Gastrocnemius medialis (tissue), 4 donors: ENCODE measurements at regions not wholly inside any gene's neighbourhood (a gene's known extent, or its start where the extent isn't known, plus 50 kb on each side); places are given as distances from the start of the nearest gene placed in this dataset.

Source experiments
- ATAC-seq, 2 donors: fragments of 150-250 bp; one replicate each; pipeline ENCODE4 v1.9.1; 2016
- DNase-seq, 2 donors: peaks; one replicate each; pipeline ENCODE4 v3.0.0-alpha.2; 2019
- H3K27ac ChIP-seq, 4 donors: fragments of 200-600 bp; sonication (generic); 1 replicate in 1 of 4; 2 replicates in 3 of 4; pipeline ENCODE4 v1.5.1; 2016 to 2018; ENCODE audit warnings: mild to moderate bottlenecking in 2 of 4, moderate library complexity in 1 of 4
- H3K27me3 ChIP-seq, 3 donors: fragments of 200-600 bp; sonication (generic) in 2 of 3; 1 replicate in 1 of 3; 2 replicates in 2 of 3; pipeline versions ENCODE4 v1.5.1 to v1.6.0; 2016 to 2019; ENCODE audit warnings: mild to moderate bottlenecking in 1 of 3, moderate library complexity in 1 of 3
- H3K36me3 ChIP-seq, 2 donors: fragments of 200-600 bp; sonication (generic) in 1 of 2; one replicate each; pipeline ENCODE4 v1.5.1; 2017 to 2018
- H3K4me1 ChIP-seq, 2 donors: fragments of 200-600 bp; sonication (generic) in 1 of 2; one replicate each; pipeline ENCODE4 v1.5.1; 2016 to 2017; ENCODE audit warnings: mild to moderate bottlenecking in 2 of 2
- H3K4me3 ChIP-seq, 4 donors: fragments of 200-600 bp; sonication (generic) in 3 of 4; 1 replicate in 1 of 4; 2 replicates in 3 of 4; pipeline ENCODE4 v1.5.1; 2016 to 2019; ENCODE audit warnings: mild to moderate bottlenecking in 2 of 4
- H3K9me3 ChIP-seq, 3 donors: fragments of 200-600 bp; sonication (generic) in 2 of 3; 1 replicate in 1 of 3; 2 replicates in 2 of 3; pipeline ENCODE4 v1.5.1; 2016 to 2019
- POLR2A ChIP-seq, 2 donors: fragments of 450-650 bp; IDR thresholded peaks; one replicate each; pipeline ENCODE4 v1.6.1; 2017; ENCODE audit warnings: antibody characterized with exemption in 2 of 2, mild to moderate bottlenecking in 2 of 2, moderate library complexity in 2 of 2
- in situ Hi-C, 4 donors: fragments of 200-750 bp; cut with MboI; loops; one replicate each; pipeline versions ENCODE4 v1.15.0 to v1.8.0; 2017; ENCODE audit warnings: low sequenced_read_pairs in 4 of 4
- intact Hi-C: fragments of 100-400 bp; cut with DNase I; formaldehyde crosslinking; loops from one replicate; pipeline ENCODE4 v1.15.1; 2023; ENCODE audit warnings: low total_unique reads
- TF ChIP-seq, protein P1 (sequence below), 5 experiments: fragments of 450-650 bp in 3 of 5; fragments of 200-600 bp in 2 of 5; sonication (generic) in 2 of 5; IDR thresholded peaks in 4 of 5; conservative IDR thresholded peaks in 1 of 5; 1 replicate in 4 of 5; 2 replicates in 1 of 5; pipeline ENCODE4 v1.5.1; 2016 to 2019; ENCODE audit warnings: antibody characterized with exemption in 5 of 5, mild to moderate bottlenecking in 3 of 5, moderate library complexity in 3 of 5

GRCh38 chr22:47778160-47778658, 1015.8 kb downstream of the TBC1D22A start:
- Histone ChIP-seq H3K27me3 (no peaks in the 10 kb centered on the region), H3K27ac (no peak overlapping the region), H3K4me3 (no peak overlapping the region), H3K4me1 (no peaks in the 10 kb centered on the region), H3K36me3 (no peaks in the 10 kb centered on the region), H3K9me3 (no peaks in the 10 kb centered on the region)
- no peak for ATAC-seq
- DNase-seq, result no peak
- in situ Hi-C loops (no loop called here), intact Hi-C loops (no loop called here)
- TF ChIP-seq, protein P1, sequence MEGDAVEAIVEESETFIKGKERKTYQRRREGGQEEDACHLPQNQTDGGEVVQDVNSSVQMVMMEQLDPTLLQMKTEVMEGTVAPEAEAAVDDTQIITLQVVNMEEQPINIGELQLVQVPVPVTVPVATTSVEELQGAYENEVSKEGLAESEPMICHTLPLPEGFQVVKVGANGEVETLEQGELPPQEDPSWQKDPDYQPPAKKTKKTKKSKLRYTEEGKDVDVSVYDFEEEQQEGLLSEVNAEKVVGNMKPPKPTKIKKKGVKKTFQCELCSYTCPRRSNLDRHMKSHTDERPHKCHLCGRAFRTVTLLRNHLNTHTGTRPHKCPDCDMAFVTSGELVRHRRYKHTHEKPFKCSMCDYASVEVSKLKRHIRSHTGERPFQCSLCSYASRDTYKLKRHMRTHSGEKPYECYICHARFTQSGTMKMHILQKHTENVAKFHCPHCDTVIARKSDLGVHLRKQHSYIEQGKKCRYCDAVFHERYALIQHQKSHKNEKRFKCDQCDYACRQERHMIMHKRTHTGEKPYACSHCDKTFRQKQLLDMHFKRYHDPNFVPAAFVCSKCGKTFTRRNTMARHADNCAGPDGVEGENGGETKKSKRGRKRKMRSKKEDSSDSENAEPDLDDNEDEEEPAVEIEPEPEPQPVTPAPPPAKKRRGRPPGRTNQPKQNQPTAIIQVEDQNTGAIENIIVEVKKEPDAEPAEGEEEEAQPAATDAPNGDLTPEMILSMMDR (IDR thresholded peaks at IDR 0.05 in 4 of 5, conservative IDR thresholded peaks at IDR 0.05 in 1 of 5), result no peak
- TF ChIP-seq POLR2A (IDR thresholded peaks at IDR 0.05), result no peak

DNA sequence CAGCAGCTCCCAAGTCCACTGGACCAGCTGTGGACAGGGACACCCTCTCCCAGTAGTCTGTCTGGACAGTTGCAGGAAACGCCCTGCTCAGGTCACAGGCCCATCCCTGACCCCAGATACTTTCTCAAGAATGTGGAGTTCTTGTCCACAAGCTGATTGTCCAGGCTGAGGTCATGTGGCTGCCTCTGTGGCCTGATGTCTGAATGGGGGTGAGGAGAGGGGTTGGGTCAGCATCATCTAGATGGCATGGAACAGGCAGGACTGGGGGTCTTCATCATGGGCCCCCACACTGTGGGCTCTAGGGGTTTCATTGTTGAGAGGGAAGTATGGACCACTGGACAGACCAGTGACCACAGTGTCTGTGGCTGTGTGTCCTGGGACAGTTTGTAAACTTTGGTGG, 1015.0 kb downstream of the TBC1D22A start:
- DNase-seq, result no peak
- Histone ChIP-seq H3K4me1 (no peaks in the 10 kb centered on the region), H3K36me3 (no peaks in the 10 kb centered on the region), H3K27ac (no peak overlapping the region), H3K9me3 (no peaks in the 10 kb centered on the region), H3K4me3 (no peak overlapping the region), H3K27me3 (no peaks in the 10 kb centered on the region)
- no peak for TF ChIP-seq POLR2A (IDR thresholded peaks at IDR 0.05)
- TF ChIP-seq, protein P1 (IDR thresholded peaks at IDR 0.05 in 4 of 5, conservative IDR thresholded peaks at IDR 0.05 in 1 of 5), result no peak
- in situ Hi-C loops, result no loop called here
- ATAC-seq, result no peak
- intact Hi-C loops, result no loop called here

GRCh38 chr22:47776329-47776728, 1013.9 kb downstream of the TBC1D22A start:
- Histone ChIP-seq H3K4me1 (no peaks in the 10 kb centered on the region), H3K9me3 (no peaks in the 10 kb centered on the region), H3K27ac (no peak overlapping the region), H3K27me3 (no peaks in the 10 kb centered on the region), H3K4me3 (no peak overlapping the region), H3K36me3 (no peaks in the 10 kb centered on the region)
- DNase-seq (no peak), ATAC-seq (no peak)
- TF ChIP-seq, protein P1 (IDR thresholded peaks at IDR 0.05 in 4 of 5, conservative IDR thresholded peaks at IDR 0.05 in 1 of 5), result no peak
- TF ChIP-seq POLR2A (IDR thresholded peaks at IDR 0.05), result no peak
- in situ Hi-C loops, result no loop called here
- intact Hi-C loops, result no loop called here

- no peak overlapping the region for H3K27ac ChIP-seq
- H3K4me3 ChIP-seq, result no peak overlapping the region
- ATAC-seq (no peak), DNase-seq (no peak)
- H3K27me3 ChIP-seq, result no peaks in the 10 kb centered on the region
- TF ChIP-seq POLR2A (IDR thresholded peaks at IDR 0.05), result no peak
- TF ChIP-seq, protein P1 (IDR thresholded peaks at IDR 0.05 in 4 of 5, conservative IDR thresholded peaks at IDR 0.05 in 1 of 5), result no peak
- intact Hi-C loops (no loop called here), in situ Hi-C loops (no loop called here)
- no peaks in the 10 kb centered on the region for H3K4me1 ChIP-seq
- H3K36me3 ChIP-seq, result no peaks in the 10 kb centered on the region
- no peaks in the 10 kb centered on the region for H3K9me3 ChIP-seq
Observed at GRCh38 chr22:47775686-47776085, 1013.2 kb downstream of the TBC1D22A start.

DNA sequence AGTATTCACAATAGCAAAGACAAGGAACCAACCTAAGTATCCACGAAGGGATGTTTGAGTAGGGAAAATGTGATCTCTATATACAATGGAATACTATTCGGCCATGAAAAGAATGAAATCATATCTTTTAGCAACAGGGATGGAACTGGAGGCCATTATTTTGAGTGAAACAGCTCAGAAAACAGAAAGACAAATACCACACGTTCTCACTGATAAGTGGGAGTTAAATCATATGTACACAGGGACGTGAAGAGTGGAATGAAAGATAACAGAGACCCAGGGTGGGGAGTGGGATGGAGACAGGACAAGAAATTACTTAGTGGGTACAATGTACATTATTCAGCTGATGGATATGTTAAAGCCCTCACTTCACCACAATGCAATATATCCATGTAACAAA, 1012.7 kb downstream of the TBC1D22A start:
- no peaks in the 10 kb centered on the region for H3K36me3 ChIP-seq
- DNase-seq, result no peak
- H3K9me3 ChIP-seq, result no peaks in the 10 kb centered on the region
- ATAC-seq, result no peak
- H3K4me1 ChIP-seq, result no peaks in the 10 kb centered on the region
- in situ Hi-C loops (no loop called here), intact Hi-C loops (no loop called here)
- no peaks in the 10 kb centered on the region for H3K27me3 ChIP-seq
- no peak for TF ChIP-seq POLR2A (IDR thresholded peaks at IDR 0.05)
- TF ChIP-seq, protein P1 (IDR thresholded peaks at IDR 0.05 in 4 of 5, conservative IDR thresholded peaks at IDR 0.05 in 1 of 5), result no peak
- no peak overlapping the region for H3K27ac ChIP-seq
- no peak overlapping the region for H3K4me3 ChIP-seq
